ENCODE measurements at regions not wholly inside any gene's neighbourhood (a gene's known extent, or its start where the extent isn't known, plus 50 kb on each side); places are given as distances from the start of the nearest gene placed in this dataset.

DNA sequence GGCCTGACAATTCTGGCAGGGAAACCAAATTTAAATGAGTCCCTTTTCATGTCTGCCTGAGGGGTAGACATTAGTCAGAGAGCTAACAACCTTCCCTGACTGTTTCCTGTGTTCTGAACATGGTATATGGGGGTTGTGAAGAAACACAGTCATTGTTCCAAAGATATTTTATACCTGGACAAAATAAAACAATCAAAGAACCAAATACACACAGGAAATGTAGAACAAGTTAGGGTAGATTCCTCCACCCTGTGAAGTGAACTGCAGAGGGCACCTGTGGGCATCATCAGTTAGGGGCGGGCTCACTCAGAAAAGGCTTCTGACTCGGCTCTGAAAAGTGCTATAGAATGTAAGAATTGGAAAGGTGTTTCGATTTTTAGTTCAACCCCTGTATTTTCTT lies 231.9 kb upstream of the CADM1 start:
- intact Hi-C loops (cut with micrococcal nuclease; ENCODE audit: unreplicated experiment), result no loop called here
- H3K27me3 Mint-ChIP-seq (ENCODE audit: insufficient read depth, unreplicated experiment), result peaks cover 13% of the 10 kb centered on the region
- H3K27me3 ChIP-seq (replicated peaks; ENCODE audit: control insufficient read depth, insufficient read depth, low read length), result no peaks in the 10 kb centered on the region
- H3K9me3 ChIP-seq, result no peaks in the 10 kb centered on the region
- no peak overlapping the region for H3K4me3 ChIP-seq (ENCODE audit: low read depth, low read length)
- H3K27ac Mint-ChIP-seq (ENCODE audit: unreplicated experiment), result no peak overlapping the region
- H3K4me1 ChIP-seq, result no peaks in the 10 kb centered on the region
- ChIA-PET POLR2A (no interaction called here), CTCF (no interaction called here)
- no peaks in the 10 kb centered on the region for H3K36me3 Mint-ChIP-seq (ENCODE audit: insufficient read depth, unreplicated experiment)
- H3K36me3 ChIP-seq (ENCODE audit: control insufficient read depth, insufficient read depth, low read length), result no peaks in the 10 kb centered on the region
- TF ChIP-seq CTCF (IDR thresholded peaks at IDR 0.05; ENCODE audit: insufficient read depth in 1 of 2, low read depth in 1 of 2, low read length in 1 of 2, severe bottlenecking in 1 of 2, unreplicated experiment in 1 of 2), result peak in 1 of 2 experiments; percentile 8
- no peak overlapping the region for H3K4me3 Mint-ChIP-seq (ENCODE audit: unreplicated experiment)
- H3K4me1 Mint-ChIP-seq (ENCODE audit: low read depth, unreplicated experiment), result no peaks in the 10 kb centered on the region
- no peak for DNase-seq
- BruUV-seq (replicated peaks), result no TSS peak
- no peaks in the 10 kb centered on the region for H3K9me3 Mint-ChIP-seq (ENCODE audit: unreplicated experiment)

GRCh38 chr11:115724666-115725065 lies 220.5 kb upstream of the CADM1 start:
- H3K36me3 Mint-ChIP-seq (ENCODE audit: insufficient read depth, unreplicated experiment), result no peaks in the 10 kb centered on the region
- no peak for TF ChIP-seq CTCF (IDR thresholded peaks at IDR 0.05; ENCODE audit: insufficient read depth in 1 of 2, low read depth in 1 of 2, low read length in 1 of 2, severe bottlenecking in 1 of 2, unreplicated experiment in 1 of 2)
- Histone ChIP-seq H3K27me3 (replicated peaks; ENCODE audit: control insufficient read depth, insufficient read depth, low read length) (no peaks in the 10 kb centered on the region), H3K4me1 (no peaks in the 10 kb centered on the region), H3K4me3 (ENCODE audit: low read depth, low read length) (no peak overlapping the region), H3K9me3 (peaks cover 6% of the 10 kb centered on the region; the same call in 1 of the 2 replicates), H3K36me3 (ENCODE audit: control insufficient read depth, insufficient read depth, low read length) (no peaks in the 10 kb centered on the region)
- CTCF ChIA-PET, result no interaction called here
- H3K4me1 Mint-ChIP-seq (ENCODE audit: low read depth, unreplicated experiment), result no peaks in the 10 kb centered on the region
- no peaks in the 10 kb centered on the region for H3K9me3 Mint-ChIP-seq (ENCODE audit: unreplicated experiment)
- H3K27ac Mint-ChIP-seq (ENCODE audit: unreplicated experiment), result no peak overlapping the region
- intact Hi-C loops (cut with micrococcal nuclease; ENCODE audit: unreplicated experiment), result no loop called here
- BruUV-seq (replicated peaks), result no TSS peak
- POLR2A ChIA-PET, result no interaction called here
- no peak overlapping the region for H3K4me3 Mint-ChIP-seq (ENCODE audit: unreplicated experiment)
- H3K27me3 Mint-ChIP-seq (ENCODE audit: insufficient read depth, unreplicated experiment), result peaks cover 9% of the 10 kb centered on the region
- no peak for DNase-seq

DNA sequence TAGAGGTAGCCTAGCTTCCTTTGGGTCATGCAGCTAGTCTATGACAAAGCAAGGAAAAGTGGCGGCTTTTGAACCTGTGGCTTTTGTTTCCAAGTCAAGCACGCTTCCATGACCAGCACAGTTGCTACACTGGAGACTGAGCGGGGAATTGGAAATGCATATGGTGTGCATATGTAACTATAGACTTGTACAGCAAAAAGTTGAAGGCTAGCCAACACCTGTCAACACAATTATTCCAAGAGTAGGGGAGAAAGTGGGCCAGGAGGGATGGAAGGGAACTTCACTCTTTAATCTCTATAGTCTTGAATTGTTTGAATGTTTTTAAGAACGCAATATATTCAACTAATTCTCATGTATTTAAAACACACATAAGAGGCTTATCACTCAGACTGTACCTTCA lies 218.5 kb upstream of the CADM1 start:
- no peaks in the 10 kb centered on the region for H3K36me3 Mint-ChIP-seq (ENCODE audit: insufficient read depth, unreplicated experiment)
- Histone ChIP-seq H3K4me1 (no peaks in the 10 kb centered on the region), H3K4me3 (ENCODE audit: low read depth, low read length) (no peak overlapping the region), H3K36me3 (ENCODE audit: control insufficient read depth, insufficient read depth, low read length) (no peaks in the 10 kb centered on the region), H3K9me3 (peaks cover 6% of the 10 kb centered on the region; the same call in 1 of the 2 replicates), H3K27me3 (replicated peaks; ENCODE audit: control insufficient read depth, insufficient read depth, low read length) (no peaks in the 10 kb centered on the region)
- peak in 1 of 2 experiments; percentile 12 for DNase-seq
- no TSS peak for BruUV-seq (replicated peaks)
- TF ChIP-seq CTCF (IDR thresholded peaks at IDR 0.05; ENCODE audit: insufficient read depth in 1 of 2, low read depth in 1 of 2, low read length in 1 of 2, severe bottlenecking in 1 of 2, unreplicated experiment in 1 of 2), result no peak
- H3K27me3 Mint-ChIP-seq (ENCODE audit: insufficient read depth, unreplicated experiment), result peaks cover 9% of the 10 kb centered on the region
- intact Hi-C loops (cut with micrococcal nuclease; ENCODE audit: unreplicated experiment), result no loop called here
- no peaks in the 10 kb centered on the region for H3K9me3 Mint-ChIP-seq (ENCODE audit: unreplicated experiment)
- no peak overlapping the region for H3K4me3 Mint-ChIP-seq (ENCODE audit: unreplicated experiment)
- ChIA-PET CTCF (no interaction called here), POLR2A (no interaction called here)
- H3K4me1 Mint-ChIP-seq (ENCODE audit: low read depth, unreplicated experiment), result no peaks in the 10 kb centered on the region
- H3K27ac Mint-ChIP-seq (ENCODE audit: unreplicated experiment), result no peak overlapping the region

Measured in Caco-2 (cell line).